ENCODE measurements at regions not wholly inside any gene's neighbourhood (a gene's known extent, or its start where the extent isn't known, plus 50 kb on each side); places are given as distances from the start of the nearest gene placed in this dataset.

- no peak for FAIRE-seq
- dilution Hi-C loops (cut with MboI; ENCODE audit: extremely low pct_ligation_motif_present, low sequenced_read_pairs) = no loop called here
- no peak for TF ChIP-seq MAX (IDR thresholded peaks at IDR 0.05; ENCODE audit: insufficient read depth, insufficient read length)
- no peak overlapping the region for H2AFZ ChIP-seq (ENCODE audit: low read depth, low read length)
- DNase-seq (ENCODE audit: low read depth, low spot score) = no peak
- H3K4me2 ChIP-seq (ENCODE audit: insufficient read depth, low read length) = no peak overlapping the region
- no peak overlapping the region for H3K9ac ChIP-seq (replicated peaks; ENCODE audit: extremely low read depth, insufficient read depth, low read length)
- ChIA-PET POLR2A (no interaction called here), CTCF (no interaction called here)
- no peaks in the 10 kb centered on the region for H3K79me2 ChIP-seq (ENCODE audit: control insufficient read depth, insufficient read depth, low read length)
- intact Hi-C loops (cut with micrococcal nuclease) = no loop called here
- no peaks in the 10 kb centered on the region for H3K9me3 ChIP-seq (replicated peaks; ENCODE audit: control insufficient read depth, insufficient read depth, low read length)
- no peaks in the 10 kb centered on the region for H3K27me3 ChIP-seq (ENCODE audit: control insufficient read depth in 2 of 2, insufficient read depth in 2 of 2, low read length in 2 of 2)
- no peaks in the 10 kb centered on the region for H3K9me1 ChIP-seq (replicated peaks; ENCODE audit: control insufficient read depth, extremely low read depth, insufficient read depth, low read length)
- BruUV-seq (replicated peaks) = no TSS peak
- H3K27ac ChIP-seq (ENCODE audit: insufficient read depth, low read depth, low read length) = no peak overlapping the region
- H3K4me3 ChIP-seq (replicated peaks in 1 of 3; ENCODE audit: insufficient read depth in 1 of 3, low read depth in 1 of 3, low read length in 3 of 3) = no peak overlapping the region
- no peaks in the 10 kb centered on the region for H3K36me3 ChIP-seq (ENCODE audit: control insufficient read depth in 2 of 2, extremely low read depth in 1 of 2, insufficient read depth in 2 of 2, low read length in 2 of 2)
- no peaks in the 10 kb centered on the region for H3K4me1 ChIP-seq (ENCODE audit: control insufficient read depth, extremely low read depth, insufficient read depth, low read length)
- H4K20me1 ChIP-seq (replicated peaks; ENCODE audit: control insufficient read depth, extremely low read depth, insufficient read depth, low read length) = no peaks in the 10 kb centered on the region
Measured at GRCh38 chr11:112652786-112653390, 308.3 kb upstream of the NCAM1 start.

- Histone ChIP-seq H3K9me3 (replicated peaks; ENCODE audit: control insufficient read depth, insufficient read depth, low read length) (no peaks in the 10 kb centered on the region), H3K9ac (replicated peaks; ENCODE audit: extremely low read depth, insufficient read depth, low read length) (no peak overlapping the region), H3K4me1 (ENCODE audit: control insufficient read depth, extremely low read depth, insufficient read depth, low read length) (no peaks in the 10 kb centered on the region), H2AFZ (ENCODE audit: low read depth, low read length) (no peak overlapping the region), H3K4me3 (replicated peaks in 1 of 3; ENCODE audit: insufficient read depth in 1 of 3, low read depth in 1 of 3, low read length in 3 of 3) (no peak overlapping the region), H3K4me2 (ENCODE audit: insufficient read depth, low read length) (no peak overlapping the region), H3K36me3 (ENCODE audit: control insufficient read depth in 2 of 2, extremely low read depth in 1 of 2, insufficient read depth in 2 of 2, low read length in 2 of 2) (no peaks in the 10 kb centered on the region), H4K20me1 (replicated peaks; ENCODE audit: control insufficient read depth, extremely low read depth, insufficient read depth, low read length) (no peaks in the 10 kb centered on the region), H3K9me1 (replicated peaks; ENCODE audit: control insufficient read depth, extremely low read depth, insufficient read depth, low read length) (no peaks in the 10 kb centered on the region), H3K27me3 (ENCODE audit: control insufficient read depth in 2 of 2, insufficient read depth in 2 of 2, low read length in 2 of 2) (no peaks in the 10 kb centered on the region), H3K27ac (ENCODE audit: insufficient read depth, low read depth, low read length) (no peak overlapping the region), H3K79me2 (ENCODE audit: control insufficient read depth, insufficient read depth, low read length) (no peaks in the 10 kb centered on the region)
- dilution Hi-C loops (cut with MboI; ENCODE audit: extremely low pct_ligation_motif_present, low sequenced_read_pairs) (no loop called here), intact Hi-C loops (cut with micrococcal nuclease) (no loop called here)
- ChIA-PET CTCF (no interaction called here), POLR2A (no interaction called here)
- TF ChIP-seq POLR2A (IDR thresholded peaks at IDR 0.05; ENCODE audit: low read depth, low read length) (no peak), CTCF (IDR thresholded peaks at IDR 0.05; ENCODE audit: extremely low read depth in 1 of 2, insufficient read depth in 1 of 2, low read depth in 1 of 2, low read length in 2 of 2) (no peak), EZH2 (IDR thresholded peaks at IDR 0.05; ENCODE audit: borderline replicate concordance, low read depth, low read length, severe bottlenecking) (no peak), FOS (IDR thresholded peaks at IDR 0.05; ENCODE audit: borderline replicate concordance, insufficient read depth, low read length) (no peak), MYC (IDR thresholded peaks at IDR 0.05; ENCODE audit: low read depth, low read length) (no peak), MAX (IDR thresholded peaks at IDR 0.05; ENCODE audit: insufficient read depth, insufficient read length) (no peak), POLR2AphosphoS5 (IDR thresholded peaks at IDR 0.05; ENCODE audit: insufficient read depth, low read depth, low read length) (no peak), JUN (IDR thresholded peaks at IDR 0.05; ENCODE audit: borderline replicate concordance, insufficient read depth, insufficient read length, low read depth) (no peak), GATA2 (IDR thresholded peaks at IDR 0.05; ENCODE audit: insufficient read depth, insufficient read length, low read depth, low read length) (no peak)
- FAIRE-seq = no peak
- DNase-seq (ENCODE audit: low read depth, low spot score) = no peak
- BruUV-seq (replicated peaks) = no TSS peak
Measured at GRCh38 chr11:112655371-112655770, 305.8 kb upstream of the NCAM1 start.
